ENCODE measurements at regions not wholly inside any gene's neighbourhood (a gene's known extent, or its start where the extent isn't known, plus 50 kb on each side); places are given as distances from the start of the nearest gene placed in this dataset.
"Not testable (repeated sequence)": the region's sequence is repeated elsewhere in the genome, so short reads cannot be mapped to it uniquely, and the experiment has no call there.

GRCh38 chr13:55981381-55981780 is 1159.3 kb upstream of the PRR20A start:
- TF ChIP-seq CTCF (IDR thresholded peaks at IDR 0.05; ENCODE audit: low read depth, low read length), result no peak
- no peak for DNase-seq (ENCODE audit: low read depth in 2 of 2)
- H3K4me3 ChIP-seq (replicated peaks in 1 of 2; ENCODE audit: low read depth in 2 of 2, low read length in 2 of 2), result no peak overlapping the region

- not testable (repeated sequence) for DNase-seq (ENCODE audit: low read depth in 2 of 2); H3K4me3 ChIP-seq (replicated peaks in 1 of 2; ENCODE audit: low read depth in 2 of 2, low read length in 2 of 2)
These were observed 1156.7 kb upstream of the PRR20A start for GRCh38 chr13:55984026-55984425.

GRCh38 chr13:55990631-55991030 is 1150.1 kb upstream of the PRR20A start:
- H3K4me3 ChIP-seq (replicated peaks in 1 of 2; ENCODE audit: low read depth in 2 of 2, low read length in 2 of 2), result no peak overlapping the region
- TF ChIP-seq CTCF (IDR thresholded peaks at IDR 0.05; ENCODE audit: low read depth, low read length), result no peak
- no peak for DNase-seq (ENCODE audit: low read depth in 2 of 2)

- no peak overlapping the region for H3K4me3 ChIP-seq (replicated peaks in 1 of 2; ENCODE audit: low read depth in 2 of 2, low read length in 2 of 2)
- no peak for TF ChIP-seq CTCF (IDR thresholded peaks at IDR 0.05; ENCODE audit: low read depth, low read length)
- DNase-seq (ENCODE audit: low read depth in 2 of 2), result no peak
These were observed 1149.1 kb upstream of the PRR20A start for GRCh38 chr13:55991666-55992065.

- H3K4me3 ChIP-seq (replicated peaks in 1 of 2; ENCODE audit: low read depth in 2 of 2, low read length in 2 of 2), result no peak overlapping the region
- no peak for TF ChIP-seq CTCF (IDR thresholded peaks at IDR 0.05; ENCODE audit: low read depth, low read length)
- DNase-seq (ENCODE audit: low read depth in 2 of 2), result no peak
These were observed 1148.6 kb upstream of the PRR20A start for GRCh38 chr13:55992145-55992544.

- DNase-seq (ENCODE audit: low read depth in 2 of 2), result no peak
- no peak for TF ChIP-seq CTCF (IDR thresholded peaks at IDR 0.05; ENCODE audit: low read depth, low read length)
- H3K4me3 ChIP-seq (replicated peaks in 1 of 2; ENCODE audit: low read depth in 2 of 2, low read length in 2 of 2), result no peak overlapping the region
These were observed 1141.0 kb upstream of the PRR20A start for GRCh38 chr13:55999709-56000108.

- DNase-seq (ENCODE audit: low read depth in 2 of 2), result no peak
- TF ChIP-seq CTCF (IDR thresholded peaks at IDR 0.05; ENCODE audit: low read depth, low read length), result no peak
- H3K4me3 ChIP-seq (replicated peaks in 1 of 2; ENCODE audit: low read depth in 2 of 2, low read length in 2 of 2), result no peak overlapping the region
These were observed 1131.3 kb upstream of the PRR20A start for GRCh38 chr13:56009418-56009817.

All from cardiac fibroblast (primary cell).